ENCODE measurements at regions not wholly inside any gene's neighbourhood (a gene's known extent, or its start where the extent isn't known, plus 50 kb on each side); places are given as distances from the start of the nearest gene placed in this dataset.

GRCh38 chr5:17099946-17100345 lies 117.5 kb upstream of the BASP1 start:
- H3K4me1 ChIP-seq (ENCODE audit: low read length): no peaks in the 10 kb centered on the region
- no peak for DNase-seq
- no peak overlapping the region for H3K9ac ChIP-seq (ENCODE audit: low read length)
- H3K36me3 ChIP-seq (replicated peaks; ENCODE audit: insufficient read depth, low read length): no peaks in the 10 kb centered on the region
- H3K27ac ChIP-seq (ENCODE audit: low read length): no peak overlapping the region
- no peaks in the 10 kb centered on the region for H3K79me2 ChIP-seq (ENCODE audit: low read length)
- TF ChIP-seq EZH2 (optimal IDR thresholded peaks at IDR 0.05; ENCODE audit: low read depth, low read length) (no peak), EZH2phosphoT487 (IDR thresholded peaks at IDR 0.05; ENCODE audit: low read length) (no peak)
- TF ChIP-seq, protein P1, sequence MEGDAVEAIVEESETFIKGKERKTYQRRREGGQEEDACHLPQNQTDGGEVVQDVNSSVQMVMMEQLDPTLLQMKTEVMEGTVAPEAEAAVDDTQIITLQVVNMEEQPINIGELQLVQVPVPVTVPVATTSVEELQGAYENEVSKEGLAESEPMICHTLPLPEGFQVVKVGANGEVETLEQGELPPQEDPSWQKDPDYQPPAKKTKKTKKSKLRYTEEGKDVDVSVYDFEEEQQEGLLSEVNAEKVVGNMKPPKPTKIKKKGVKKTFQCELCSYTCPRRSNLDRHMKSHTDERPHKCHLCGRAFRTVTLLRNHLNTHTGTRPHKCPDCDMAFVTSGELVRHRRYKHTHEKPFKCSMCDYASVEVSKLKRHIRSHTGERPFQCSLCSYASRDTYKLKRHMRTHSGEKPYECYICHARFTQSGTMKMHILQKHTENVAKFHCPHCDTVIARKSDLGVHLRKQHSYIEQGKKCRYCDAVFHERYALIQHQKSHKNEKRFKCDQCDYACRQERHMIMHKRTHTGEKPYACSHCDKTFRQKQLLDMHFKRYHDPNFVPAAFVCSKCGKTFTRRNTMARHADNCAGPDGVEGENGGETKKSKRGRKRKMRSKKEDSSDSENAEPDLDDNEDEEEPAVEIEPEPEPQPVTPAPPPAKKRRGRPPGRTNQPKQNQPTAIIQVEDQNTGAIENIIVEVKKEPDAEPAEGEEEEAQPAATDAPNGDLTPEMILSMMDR (IDR thresholded peaks at IDR 0.05; ENCODE audit: low read length): no peak
- H3K4me3 ChIP-seq (ENCODE audit: low read length): no peak overlapping the region
- H3K9me2 ChIP-seq (replicated peaks; ENCODE audit: insufficient read depth, low read length): no peaks in the 10 kb centered on the region
- H4K20me1 ChIP-seq (ENCODE audit: insufficient read depth, low read length): no peaks in the 10 kb centered on the region
- no peak overlapping the region for H3K4me2 ChIP-seq (ENCODE audit: low read depth, low read length)
- H2AFZ ChIP-seq (ENCODE audit: low read length): no peak overlapping the region
- H3K9me3 ChIP-seq (replicated peaks; ENCODE audit: insufficient read depth, low read length): no peaks in the 10 kb centered on the region
- no peaks in the 10 kb centered on the region for H3K27me3 ChIP-seq (replicated peaks; ENCODE audit: insufficient read depth, low read length)
- H3F3A ChIP-seq (ENCODE audit: insufficient read depth, low read length): no peaks in the 10 kb centered on the region

- Histone ChIP-seq H2AFZ (ENCODE audit: low read length) (no peak overlapping the region), H3K79me2 (ENCODE audit: low read length) (no peaks in the 10 kb centered on the region), H3K4me1 (ENCODE audit: low read length) (no peaks in the 10 kb centered on the region), H3K9me3 (replicated peaks; ENCODE audit: insufficient read depth, low read length) (no peaks in the 10 kb centered on the region), H3F3A (ENCODE audit: insufficient read depth, low read length) (no peaks in the 10 kb centered on the region), H3K9ac (ENCODE audit: low read length) (no peak overlapping the region), H3K4me2 (ENCODE audit: low read depth, low read length) (no peak overlapping the region), H4K20me1 (ENCODE audit: insufficient read depth, low read length) (no peaks in the 10 kb centered on the region), H3K9me2 (replicated peaks; ENCODE audit: insufficient read depth, low read length) (no peaks in the 10 kb centered on the region), H3K27ac (ENCODE audit: low read length) (no peak overlapping the region), H3K27me3 (replicated peaks; ENCODE audit: insufficient read depth, low read length) (no peaks in the 10 kb centered on the region), H3K36me3 (replicated peaks; ENCODE audit: insufficient read depth, low read length) (no peaks in the 10 kb centered on the region), H3K4me3 (ENCODE audit: low read length) (no peak overlapping the region)
- TF ChIP-seq EZH2phosphoT487 (IDR thresholded peaks at IDR 0.05; ENCODE audit: low read length) (no peak), EZH2 (optimal IDR thresholded peaks at IDR 0.05; ENCODE audit: low read depth, low read length) (no peak)
- TF ChIP-seq, protein P1 (IDR thresholded peaks at IDR 0.05; ENCODE audit: low read length): no peak
- DNase-seq: no peak
Observed at GRCh38 chr5:17103461-17103860, 114.0 kb upstream of the BASP1 start.

GRCh38 chr5:17105744-17106418 lies 111.5 kb upstream of the BASP1 start:
- H2AFZ ChIP-seq (ENCODE audit: low read length): no peak overlapping the region
- no peaks in the 10 kb centered on the region for H3F3A ChIP-seq (ENCODE audit: insufficient read depth, low read length)
- H3K79me2 ChIP-seq (ENCODE audit: low read length): no peaks in the 10 kb centered on the region
- H3K9me2 ChIP-seq (replicated peaks; ENCODE audit: insufficient read depth, low read length): no peaks in the 10 kb centered on the region
- H3K9ac ChIP-seq (ENCODE audit: low read length): no peak overlapping the region
- no peaks in the 10 kb centered on the region for H4K20me1 ChIP-seq (ENCODE audit: insufficient read depth, low read length)
- no peaks in the 10 kb centered on the region for H3K27me3 ChIP-seq (replicated peaks; ENCODE audit: insufficient read depth, low read length)
- H3K27ac ChIP-seq (ENCODE audit: low read length): no peak overlapping the region
- TF ChIP-seq, protein P1 (IDR thresholded peaks at IDR 0.05; ENCODE audit: low read length): no peak
- TF ChIP-seq EZH2 (optimal IDR thresholded peaks at IDR 0.05; ENCODE audit: low read depth, low read length) (no peak), EZH2phosphoT487 (IDR thresholded peaks at IDR 0.05; ENCODE audit: low read length) (no peak)
- H3K9me3 ChIP-seq (replicated peaks; ENCODE audit: insufficient read depth, low read length): no peaks in the 10 kb centered on the region
- H3K4me3 ChIP-seq (ENCODE audit: low read length): no peak overlapping the region
- no peaks in the 10 kb centered on the region for H3K4me1 ChIP-seq (ENCODE audit: low read length)
- H3K36me3 ChIP-seq (replicated peaks; ENCODE audit: insufficient read depth, low read length): no peaks in the 10 kb centered on the region
- DNase-seq: no peak
- no peak overlapping the region for H3K4me2 ChIP-seq (ENCODE audit: low read depth, low read length)
